ENCODE measurements at regions not wholly inside any gene's neighbourhood (a gene's known extent, or its start where the extent isn't known, plus 50 kb on each side); places are given as distances from the start of the nearest gene placed in this dataset.
A peak's percentile ranks its signal among the peaks of the same experiment; 100 is the strongest.

- TF ChIP-seq, protein P1, sequence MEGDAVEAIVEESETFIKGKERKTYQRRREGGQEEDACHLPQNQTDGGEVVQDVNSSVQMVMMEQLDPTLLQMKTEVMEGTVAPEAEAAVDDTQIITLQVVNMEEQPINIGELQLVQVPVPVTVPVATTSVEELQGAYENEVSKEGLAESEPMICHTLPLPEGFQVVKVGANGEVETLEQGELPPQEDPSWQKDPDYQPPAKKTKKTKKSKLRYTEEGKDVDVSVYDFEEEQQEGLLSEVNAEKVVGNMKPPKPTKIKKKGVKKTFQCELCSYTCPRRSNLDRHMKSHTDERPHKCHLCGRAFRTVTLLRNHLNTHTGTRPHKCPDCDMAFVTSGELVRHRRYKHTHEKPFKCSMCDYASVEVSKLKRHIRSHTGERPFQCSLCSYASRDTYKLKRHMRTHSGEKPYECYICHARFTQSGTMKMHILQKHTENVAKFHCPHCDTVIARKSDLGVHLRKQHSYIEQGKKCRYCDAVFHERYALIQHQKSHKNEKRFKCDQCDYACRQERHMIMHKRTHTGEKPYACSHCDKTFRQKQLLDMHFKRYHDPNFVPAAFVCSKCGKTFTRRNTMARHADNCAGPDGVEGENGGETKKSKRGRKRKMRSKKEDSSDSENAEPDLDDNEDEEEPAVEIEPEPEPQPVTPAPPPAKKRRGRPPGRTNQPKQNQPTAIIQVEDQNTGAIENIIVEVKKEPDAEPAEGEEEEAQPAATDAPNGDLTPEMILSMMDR (IDR thresholded peaks at IDR 0.05; ENCODE audit: low read depth, low read length, missing control alignments) = no peak
- in situ Hi-C loops (cut with HindIII; ENCODE audit: low pct_ligation_motif_present, low sequenced_read_pairs) = no loop called here
- H3K4me3 ChIP-seq (ENCODE audit: low read depth, low read length) = no peak overlapping the region
Observed at GRCh38 chr21:18542081-18542480, 138.5 kb upstream of the TMPRSS15 start.

DNA sequence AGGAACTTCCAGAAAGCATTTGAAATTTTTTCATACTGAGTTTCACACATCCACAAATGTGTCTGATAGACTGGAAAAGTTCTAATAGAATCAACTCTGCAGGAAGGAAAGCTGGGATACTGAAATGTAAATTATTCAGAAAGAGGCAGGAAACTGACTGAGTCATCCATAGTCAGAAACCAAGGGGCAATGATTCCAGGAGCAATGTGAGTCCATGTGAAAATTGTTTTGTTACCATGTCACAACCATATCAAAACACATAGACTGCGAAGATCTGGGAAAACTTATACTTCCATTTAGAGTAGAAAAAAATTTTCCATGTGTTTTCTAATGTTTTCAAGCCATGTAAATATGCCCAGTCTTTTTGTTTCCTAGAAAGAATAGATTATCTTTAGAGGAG, 142.3 kb upstream of the TMPRSS15 start:
- TF ChIP-seq, protein P1 (IDR thresholded peaks at IDR 0.05; ENCODE audit: low read depth, low read length, missing control alignments) = no peak
- H3K36me3 ChIP-seq (replicated peaks) = no peaks in the 10 kb centered on the region
- no peaks in the 10 kb centered on the region for H3K27me3 ChIP-seq (replicated peaks)
- peak overlapping the region; percentile 80 for H3K27ac ChIP-seq
- DNase-seq = peak; percentile 74
- H3K4me3 ChIP-seq (ENCODE audit: low read depth, low read length) = no peak overlapping the region
- in situ Hi-C loops (cut with HindIII; ENCODE audit: low pct_ligation_motif_present, low sequenced_read_pairs) = no loop called here

More at GRCh38 chr21:18542081-18542480, 138.5 kb upstream of the TMPRSS15 start:
- Histone ChIP-seq H3K36me3 (replicated peaks) (no peaks in the 10 kb centered on the region), H3K27me3 (replicated peaks) (no peaks in the 10 kb centered on the region), H3K27ac (no peak overlapping the region)
- no peak for DNase-seq

GRCh38 chr21:18547347-18547746, 143.8 kb upstream of the TMPRSS15 start:
- TF ChIP-seq, protein P1 (IDR thresholded peaks at IDR 0.05; ENCODE audit: low read depth, low read length, missing control alignments) = no peak
- H3K36me3 ChIP-seq (replicated peaks) = no peaks in the 10 kb centered on the region
- in situ Hi-C loops (cut with HindIII; ENCODE audit: low pct_ligation_motif_present, low sequenced_read_pairs) = no loop called here
- no peaks in the 10 kb centered on the region for H3K27me3 ChIP-seq (replicated peaks)
- no peak for DNase-seq
- H3K4me3 ChIP-seq (ENCODE audit: low read depth, low read length) = no peak overlapping the region
- no peak overlapping the region for H3K27ac ChIP-seq

DNA sequence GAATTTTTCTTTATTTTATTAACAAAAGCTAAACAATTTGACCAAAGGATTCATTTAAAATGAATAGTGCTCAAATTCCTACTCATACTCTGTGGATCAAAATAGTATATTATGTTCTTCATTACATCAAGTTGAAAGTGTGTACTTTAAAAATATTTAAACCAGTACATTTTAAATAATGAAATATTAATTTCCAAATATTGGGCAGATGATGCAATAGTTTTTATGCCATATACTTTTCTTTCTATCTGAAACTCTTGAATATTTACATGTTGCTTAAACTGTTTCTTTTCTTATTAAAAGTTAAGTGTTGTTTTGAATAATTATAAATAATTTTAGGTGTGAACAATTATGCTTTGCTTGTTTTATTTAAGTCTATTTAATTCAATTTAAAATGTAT, 144.7 kb upstream of the TMPRSS15 start:
- no peaks in the 10 kb centered on the region for H3K36me3 ChIP-seq (replicated peaks)
- H3K4me3 ChIP-seq (ENCODE audit: low read depth, low read length) = no peak overlapping the region
- no peak overlapping the region for H3K27ac ChIP-seq
- TF ChIP-seq, protein P1 (IDR thresholded peaks at IDR 0.05; ENCODE audit: low read depth, low read length, missing control alignments) = no peak
- in situ Hi-C loops (cut with HindIII; ENCODE audit: low pct_ligation_motif_present, low sequenced_read_pairs) = no loop called here
- H3K27me3 ChIP-seq (replicated peaks) = no peaks in the 10 kb centered on the region
- no peak for DNase-seq

DNA sequence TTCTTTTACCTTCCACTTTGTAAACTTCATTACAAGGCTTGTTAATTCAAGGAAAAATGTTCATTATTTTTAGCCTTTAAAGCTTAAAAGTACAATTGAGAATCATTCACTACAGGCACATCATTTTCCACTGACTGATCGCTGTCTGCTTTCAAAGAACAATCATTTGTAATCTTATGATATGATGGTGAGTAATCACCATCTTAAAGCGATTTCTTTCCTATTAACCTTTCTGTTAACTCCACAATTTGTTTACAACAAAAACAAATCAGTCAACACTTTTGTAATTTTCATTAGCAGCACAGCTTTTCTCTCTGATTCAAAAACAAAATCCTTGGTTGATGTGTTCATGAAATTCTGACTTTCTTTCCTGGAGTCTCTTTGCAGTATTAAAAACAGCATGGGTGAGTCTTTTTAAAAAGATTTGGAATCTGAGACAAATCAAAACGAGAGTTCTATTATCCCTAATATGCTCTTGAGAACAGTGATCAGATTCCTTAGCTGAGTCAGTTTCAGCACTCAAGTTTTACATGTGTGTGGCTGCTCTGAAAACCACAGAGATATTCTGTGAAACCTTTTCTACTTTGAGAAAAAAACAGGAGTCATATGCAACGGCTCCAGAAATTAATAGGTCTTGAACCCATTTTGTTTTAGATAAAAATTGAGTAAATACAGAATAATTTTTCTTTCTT, 145.8 kb upstream of the TMPRSS15 start:
- Histone ChIP-seq H3K4me3 (ENCODE audit: low read depth, low read length) (peak overlapping the region; percentile 1), H3K27ac (peak overlapping the region; percentile 78), H3K27me3 (replicated peaks) (no peaks in the 10 kb centered on the region), H3K36me3 (replicated peaks) (no peaks in the 10 kb centered on the region)
- in situ Hi-C loops (cut with HindIII; ENCODE audit: low pct_ligation_motif_present, low sequenced_read_pairs) = no loop called here
- DNase-seq = peak; percentile 47
- TF ChIP-seq, protein P1 (IDR thresholded peaks at IDR 0.05; ENCODE audit: low read depth, low read length, missing control alignments) = no peak

DNA sequence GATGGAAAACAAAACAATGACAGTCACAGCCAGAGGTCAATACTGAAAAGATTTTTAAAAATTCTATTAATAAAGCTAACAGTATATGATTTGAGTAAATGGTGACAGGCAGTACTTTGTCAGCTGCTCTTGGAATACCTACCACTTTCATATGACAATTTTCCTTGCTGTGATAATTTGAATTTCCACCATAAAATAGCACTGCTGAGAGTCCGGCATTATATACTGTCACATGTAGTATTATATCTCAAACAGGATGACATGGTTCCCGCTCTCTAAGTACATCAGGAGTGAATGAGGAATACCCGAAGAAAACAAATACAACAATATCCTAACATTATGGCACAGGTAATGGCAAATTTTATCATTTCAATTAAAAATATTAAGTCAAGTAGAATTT, 146.8 kb upstream of the TMPRSS15 start:
- TF ChIP-seq, protein P1 (IDR thresholded peaks at IDR 0.05; ENCODE audit: low read depth, low read length, missing control alignments) = no peak
- H3K4me3 ChIP-seq (ENCODE audit: low read depth, low read length) = no peak overlapping the region
- no peak for DNase-seq

More for the DNA sequence above, 146.8 kb upstream of the TMPRSS15 start:
- in situ Hi-C loops (cut with HindIII; ENCODE audit: low pct_ligation_motif_present, low sequenced_read_pairs) = no loop called here
- no peak overlapping the region for H3K27ac ChIP-seq
- no peaks in the 10 kb centered on the region for H3K27me3 ChIP-seq (replicated peaks)
- no peaks in the 10 kb centered on the region for H3K36me3 ChIP-seq (replicated peaks)
